ENCODE measurements at regions not wholly inside any gene's neighbourhood (a gene's known extent, or its start where the extent isn't known, plus 50 kb on each side); places are given as distances from the start of the nearest gene placed in this dataset.

DNA sequence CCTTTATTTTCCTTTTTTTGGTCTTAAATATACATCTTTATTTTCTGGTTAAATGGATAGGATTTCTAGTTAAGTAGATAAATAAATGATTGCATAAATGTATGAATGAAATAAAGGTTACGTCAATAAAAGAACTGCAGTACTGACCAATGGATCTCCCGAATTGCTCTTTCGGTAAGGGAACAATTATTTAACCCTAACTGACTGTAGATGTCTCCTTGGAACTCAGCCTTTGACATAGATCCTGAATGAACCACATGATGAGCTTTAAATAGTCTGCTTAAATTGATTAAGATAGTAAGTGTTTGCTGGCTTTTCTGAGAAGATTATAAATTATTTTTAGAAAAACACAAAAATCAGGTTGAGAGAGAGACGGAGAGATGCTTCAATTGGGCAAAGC lies 391.0 kb upstream of the SYT1 start:
- TF ChIP-seq, protein P1, sequence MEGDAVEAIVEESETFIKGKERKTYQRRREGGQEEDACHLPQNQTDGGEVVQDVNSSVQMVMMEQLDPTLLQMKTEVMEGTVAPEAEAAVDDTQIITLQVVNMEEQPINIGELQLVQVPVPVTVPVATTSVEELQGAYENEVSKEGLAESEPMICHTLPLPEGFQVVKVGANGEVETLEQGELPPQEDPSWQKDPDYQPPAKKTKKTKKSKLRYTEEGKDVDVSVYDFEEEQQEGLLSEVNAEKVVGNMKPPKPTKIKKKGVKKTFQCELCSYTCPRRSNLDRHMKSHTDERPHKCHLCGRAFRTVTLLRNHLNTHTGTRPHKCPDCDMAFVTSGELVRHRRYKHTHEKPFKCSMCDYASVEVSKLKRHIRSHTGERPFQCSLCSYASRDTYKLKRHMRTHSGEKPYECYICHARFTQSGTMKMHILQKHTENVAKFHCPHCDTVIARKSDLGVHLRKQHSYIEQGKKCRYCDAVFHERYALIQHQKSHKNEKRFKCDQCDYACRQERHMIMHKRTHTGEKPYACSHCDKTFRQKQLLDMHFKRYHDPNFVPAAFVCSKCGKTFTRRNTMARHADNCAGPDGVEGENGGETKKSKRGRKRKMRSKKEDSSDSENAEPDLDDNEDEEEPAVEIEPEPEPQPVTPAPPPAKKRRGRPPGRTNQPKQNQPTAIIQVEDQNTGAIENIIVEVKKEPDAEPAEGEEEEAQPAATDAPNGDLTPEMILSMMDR (conservative IDR thresholded peaks at IDR 0.05; ENCODE audit: low read depth, low read length), result no peak
- no peak for TF ChIP-seq EZH2 (IDR thresholded peaks at IDR 0.05; ENCODE audit: low read length, unreplicated experiment)
- TF ChIP-seq EZH2phosphoT487 (IDR thresholded peaks at IDR 0.05; ENCODE audit: borderline replicate concordance, low read length), result no peak
- no peak overlapping the region for H3K9ac ChIP-seq (ENCODE audit: low read length)
- ChIA-PET POLR2A (ENCODE audit: unreplicated experiment) (no interaction called here), CTCF (no interaction called here)
- no peak overlapping the region for H3K4me2 ChIP-seq (ENCODE audit: low read length)
- H2AFZ ChIP-seq (ENCODE audit: low read length), result no peak overlapping the region
- intact Hi-C loops (cut with micrococcal nuclease), result loop anchor here (5.0 to 10.0 kb wide), 2 partner anchors 171 to 874 kb away; no protein-coding TSS in a partner anchor
- no peaks in the 10 kb centered on the region for H4K20me1 ChIP-seq (ENCODE audit: low read length)
- no peak overlapping the region for H3K4me3 ChIP-seq (ENCODE audit: low read length)
- no TSS peak for BruUV-seq (replicated peaks)
- DNase-seq (no peak), ATAC-seq (no peak)
- H3K36me3 ChIP-seq (ENCODE audit: low read depth, low read length), result no peaks in the 10 kb centered on the region
- no peaks in the 10 kb centered on the region for H3K9me3 ChIP-seq (ENCODE audit: low read length)
- no peaks in the 10 kb centered on the region for H3K79me2 ChIP-seq (ENCODE audit: low read length)
- H3F3A ChIP-seq (ENCODE audit: low read length, unreplicated experiment), result no peaks in the 10 kb centered on the region
- H3K27ac ChIP-seq (ENCODE audit: low read length), result no peak overlapping the region
- H3K4me1 ChIP-seq (ENCODE audit: insufficient read depth, low read length), result no peaks in the 10 kb centered on the region
- no peaks in the 10 kb centered on the region for H3K27me3 ChIP-seq (ENCODE audit: low read length)
- H3K9me2 ChIP-seq (replicated peaks; ENCODE audit: low read length), result no peaks in the 10 kb centered on the region

DNA sequence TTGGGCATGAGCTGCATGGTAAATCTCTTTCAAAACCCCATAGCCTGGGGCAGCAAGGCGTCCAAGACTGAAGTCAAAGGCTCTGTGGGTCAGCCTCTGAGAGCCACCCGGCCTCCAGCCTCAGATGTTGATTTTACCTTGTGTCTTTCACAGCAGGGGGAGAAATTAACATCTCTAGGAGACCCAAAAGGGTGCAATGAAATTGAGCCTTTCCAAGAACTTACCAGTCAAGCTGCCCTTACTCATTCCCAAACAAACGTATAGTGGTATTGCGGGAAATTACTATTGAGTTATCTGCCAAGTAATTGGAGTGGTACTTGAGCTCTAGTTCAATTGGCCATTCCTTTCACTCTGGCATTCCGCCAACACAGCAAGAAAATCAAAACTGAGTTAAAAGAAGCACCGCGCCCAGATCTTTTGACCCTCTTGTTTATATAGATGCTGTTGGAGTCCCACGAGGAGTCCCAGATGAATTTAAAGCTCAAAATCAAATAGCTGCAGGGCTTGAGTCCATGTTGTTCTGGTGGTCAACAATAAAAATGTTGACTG lies 380.7 kb upstream of the SYT1 start:
- H2AFZ ChIP-seq (ENCODE audit: low read length), result no peak overlapping the region
- ATAC-seq (no peak), DNase-seq (no peak)
- no peak overlapping the region for H3K4me3 ChIP-seq (ENCODE audit: low read length)
- no peak overlapping the region for H3K9ac ChIP-seq (ENCODE audit: low read length)
- BruUV-seq (replicated peaks), result no TSS peak
- H3K27ac ChIP-seq (ENCODE audit: low read length), result no peak overlapping the region
- no peaks in the 10 kb centered on the region for H3F3A ChIP-seq (ENCODE audit: low read length, unreplicated experiment)
- CTCF ChIA-PET, result no interaction called here
- TF ChIP-seq EZH2 (IDR thresholded peaks at IDR 0.05; ENCODE audit: low read length, unreplicated experiment) (no peak), EZH2phosphoT487 (IDR thresholded peaks at IDR 0.05; ENCODE audit: borderline replicate concordance, low read length) (no peak)
- TF ChIP-seq, protein P1 (conservative IDR thresholded peaks at IDR 0.05; ENCODE audit: low read depth, low read length), result no peak
- no peaks in the 10 kb centered on the region for H3K9me3 ChIP-seq (ENCODE audit: low read length)
- H3K36me3 ChIP-seq (ENCODE audit: low read depth, low read length), result no peaks in the 10 kb centered on the region
- intact Hi-C loops (cut with micrococcal nuclease), result no loop called here
- H4K20me1 ChIP-seq (ENCODE audit: low read length), result no peaks in the 10 kb centered on the region
- H3K27me3 ChIP-seq (ENCODE audit: low read length), result no peaks in the 10 kb centered on the region
- no peak overlapping the region for H3K4me2 ChIP-seq (ENCODE audit: low read length)
- H3K9me2 ChIP-seq (replicated peaks; ENCODE audit: low read length), result no peaks in the 10 kb centered on the region
- H3K4me1 ChIP-seq (ENCODE audit: insufficient read depth, low read length), result no peaks in the 10 kb centered on the region
- POLR2A ChIA-PET (ENCODE audit: unreplicated experiment), result no interaction called here
- H3K79me2 ChIP-seq (ENCODE audit: low read length), result no peaks in the 10 kb centered on the region

DNA sequence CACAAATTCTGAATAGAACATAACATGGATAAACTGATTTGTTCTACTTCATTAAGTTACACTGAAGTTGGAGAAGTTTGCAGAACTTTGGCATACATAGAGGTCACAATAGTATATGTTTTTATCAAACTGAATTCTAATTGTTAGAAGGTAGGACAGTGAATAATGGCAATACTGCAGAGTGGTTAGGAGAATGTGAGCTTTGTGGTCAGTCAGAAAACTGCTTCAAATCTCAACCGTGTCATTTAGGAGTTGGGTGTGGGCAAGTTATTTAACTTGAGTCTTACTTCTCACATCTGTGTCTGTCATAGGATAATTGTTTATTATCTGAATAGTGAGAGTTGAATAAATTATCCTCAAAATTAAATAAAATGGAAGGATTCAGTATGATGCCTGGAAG lies 374.6 kb upstream of the SYT1 start:
- intact Hi-C loops (cut with micrococcal nuclease), result no loop called here
- Histone ChIP-seq H3F3A (ENCODE audit: low read length, unreplicated experiment) (no peaks in the 10 kb centered on the region), H3K9me2 (replicated peaks; ENCODE audit: low read length) (no peaks in the 10 kb centered on the region), H3K27me3 (ENCODE audit: low read length) (no peaks in the 10 kb centered on the region), H3K27ac (ENCODE audit: low read length) (no peak overlapping the region), H3K9me3 (ENCODE audit: low read length) (no peaks in the 10 kb centered on the region), H3K4me2 (ENCODE audit: low read length) (no peak overlapping the region), H3K4me3 (ENCODE audit: low read length) (no peak overlapping the region), H3K4me1 (ENCODE audit: insufficient read depth, low read length) (no peaks in the 10 kb centered on the region), H2AFZ (ENCODE audit: low read length) (no peak overlapping the region), H3K79me2 (ENCODE audit: low read length) (no peaks in the 10 kb centered on the region), H3K9ac (ENCODE audit: low read length) (no peak overlapping the region), H3K36me3 (ENCODE audit: low read depth, low read length) (no peaks in the 10 kb centered on the region), H4K20me1 (ENCODE audit: low read length) (no peaks in the 10 kb centered on the region)
- CTCF ChIA-PET, result no interaction called here
- TF ChIP-seq EZH2 (IDR thresholded peaks at IDR 0.05; ENCODE audit: low read length, unreplicated experiment) (no peak), EZH2phosphoT487 (IDR thresholded peaks at IDR 0.05; ENCODE audit: borderline replicate concordance, low read length) (no peak)
- TF ChIP-seq, protein P1 (conservative IDR thresholded peaks at IDR 0.05; ENCODE audit: low read depth, low read length), result no peak
- no peak for ATAC-seq
- no peak for DNase-seq
- POLR2A ChIA-PET (ENCODE audit: unreplicated experiment), result no interaction called here
- BruUV-seq (replicated peaks), result no TSS peak
